ENCODE measurements at regions not wholly inside any gene's neighbourhood (a gene's known extent, or its start where the extent isn't known, plus 50 kb on each side); places are given as distances from the start of the nearest gene placed in this dataset.
"Not testable (repeated sequence)": the region's sequence is repeated elsewhere in the genome, so short reads cannot be mapped to it uniquely, and the experiment has no call there.

- not testable (repeated sequence) for TF ChIP-seq CTCF, POLR2A (IDR thresholded peaks at IDR 0.05)
Observed at GRCh38 chr15:20972762-20973161, 106.6 kb upstream of the POTEB2 start.
